Endothelial cell of umbilical vein (primary cell): ENCODE measurements at regions not wholly inside any gene's neighbourhood (a gene's known extent, or its start where the extent isn't known, plus 50 kb on each side); places are given as distances from the start of the nearest gene placed in this dataset.

ENCODE experiments used
- BruUV-seq: library from RNA; stranded (reverse); fragments of 400-500 nt; replicated peaks from 2 replicates; lab custom pipeline; 2021; lab: Mats Ljungman, UMichigan
- CTCF ChIA-PET: fragments of 300-600, 350-600 bp; sonication (Branson Sonifier 250); formaldehyde crosslinking; loops from one replicate; lab custom pipeline; 2021; ENCODE audit warnings: antibody characterized with exemption, inconsistent platforms; lab: Charles Lee
- POLR2A ChIA-PET: fragments of 300-600, 350-600 bp; sonication (Branson Sonifier 250); formaldehyde crosslinking; loops from one replicate; lab custom pipeline; 2021; ENCODE audit warnings: antibody characterized with exemption, inconsistent platforms; lab: Charles Lee
- DNase-seq: peaks from one replicate; pipeline ENCODE4 v3.0.0-alpha.2; 2011; ENCODE audit warnings: low read depth, low spot score
- FAIRE-seq: peaks from 2 replicates; lab custom pipeline; 2011; peaks lifted over from hg19 to GRCh38; lab: Jason Lieb, UNC
- H2AFZ ChIP-seq: 2 replicates; pipeline ENCODE4 v1.6.0; 2012; ENCODE audit warnings: low read depth, low read length, control low read depth, inconsistent platforms
- H3K27ac ChIP-seq: 2 replicates; pipeline ENCODE4 v1.5.1; 2011; ENCODE audit warnings: low read depth, mild to moderate bottlenecking, control low read depth, low read length, moderate library complexity; ENCODE audit not compliant: insufficient read depth
- H3K27me3 ChIP-seq, 2 experiments: 2 replicates each; pipeline versions ENCODE4 v1.6.0 to v1.6.1; 2011; ENCODE audit warnings: low read length in 2 of 2, mixed read lengths in 1 of 2; ENCODE audit not compliant: control insufficient read depth in 2 of 2, insufficient read depth in 2 of 2
- H3K36me3 ChIP-seq, 2 experiments: 2 replicates in 1 of 2; 3 replicates in 1 of 2; pipeline ENCODE4 v1.5.1; 2011; ENCODE audit warnings: low read length in 2 of 2, mild to moderate bottlenecking in 1 of 2, moderate library complexity in 1 of 2; ENCODE audit not compliant: control insufficient read depth in 2 of 2, insufficient read depth in 2 of 2; ENCODE audit errors: extremely low read depth in 1 of 2
- H3K4me1 ChIP-seq: 3 replicates; pipeline ENCODE4 v1.5.1; 2011; ENCODE audit warnings: mild to moderate bottlenecking, low read length; ENCODE audit not compliant: control insufficient read depth, insufficient read depth; ENCODE audit errors: extremely low read depth
- H3K4me2 ChIP-seq: 2 replicates; pipeline ENCODE4 v1.6.1; 2011; ENCODE audit warnings: low read length, control low read depth, mixed read lengths; ENCODE audit not compliant: insufficient read depth
- H3K4me3 ChIP-seq, 3 experiments: fragments of 200-600 bp in 1 of 3; sonication (generic), shearing (Covaris generic) in 1 of 3; replicated peaks in 1 of 3; 2 replicates each; pipeline ENCODE4 v1.5.1; 2011 to 2016; ENCODE audit warnings: control low read depth in 3 of 3, low read length in 3 of 3, mild to moderate bottlenecking in 2 of 3, inconsistent platforms in 1 of 3, low read depth in 1 of 3, moderate library complexity in 1 of 3; ENCODE audit not compliant: insufficient read depth in 1 of 3
- H3K79me2 ChIP-seq: 2 replicates; pipeline ENCODE4 v1.6.0; 2012; ENCODE audit warnings: low read length, inconsistent platforms; ENCODE audit not compliant: control insufficient read depth, insufficient read depth
- H3K9ac ChIP-seq: replicated peaks from 2 replicates; pipeline ENCODE3; 2011; ENCODE audit warnings: low read length, control low read depth; ENCODE audit not compliant: insufficient read depth; ENCODE audit errors: extremely low read depth
- H3K9me1 ChIP-seq: replicated peaks from 3 replicates; pipeline ENCODE4 v1.6.0; 2011; ENCODE audit warnings: mild to moderate bottlenecking, low read length; ENCODE audit not compliant: control insufficient read depth, insufficient read depth; ENCODE audit errors: extremely low read depth
- H3K9me3 ChIP-seq: replicated peaks from 2 replicates; pipeline ENCODE4 v1.5.1; 2012; ENCODE audit warnings: low read length, inconsistent platforms; ENCODE audit not compliant: control insufficient read depth, insufficient read depth
- H4K20me1 ChIP-seq: replicated peaks from 2 replicates; pipeline ENCODE3; 2011; ENCODE audit warnings: mild to moderate bottlenecking, low read length; ENCODE audit not compliant: control insufficient read depth, insufficient read depth; ENCODE audit errors: extremely low read depth
- EZH2 ChIP-seq: IDR thresholded peaks from 2 replicates; pipeline ENCODE4 v1.6.1; 2012; ENCODE audit warnings: borderline replicate concordance, low read depth, mild to moderate bottlenecking, moderate library complexity, low read length, inconsistent platforms; ENCODE audit not compliant: severe bottlenecking
- FOS ChIP-seq: IDR thresholded peaks from 2 replicates; pipeline ENCODE4 v1.6.1; 2011; ENCODE audit warnings: mild to moderate bottlenecking, low read length, moderate library complexity, borderline replicate concordance; ENCODE audit not compliant: insufficient read depth
- GATA2 ChIP-seq: IDR thresholded peaks from 2 replicates; pipeline ENCODE4 v1.7.0; 2011; ENCODE audit warnings: low read depth, mild to moderate bottlenecking, moderate library complexity, mixed read lengths, low read length; ENCODE audit not compliant: insufficient read length, insufficient read depth
- JUN ChIP-seq: IDR thresholded peaks from 2 replicates; pipeline ENCODE4 v1.6.1; 2011; ENCODE audit warnings: borderline replicate concordance, low read depth; ENCODE audit not compliant: insufficient read length, insufficient read depth
- MAX ChIP-seq: IDR thresholded peaks from 2 replicates; pipeline ENCODE4 v1.6.1; 2011; ENCODE audit not compliant: insufficient read depth, insufficient read length
- MYC ChIP-seq: IDR thresholded peaks from one replicate; pipeline ENCODE4 v1.6.1; 2011; ENCODE audit warnings: mild to moderate bottlenecking, low read depth, low read length
- POLR2A ChIP-seq: IDR thresholded peaks from 2 replicates; pipeline ENCODE4 v1.6.1; 2012; ENCODE audit warnings: low read depth, mild to moderate bottlenecking, control low read depth, low read length
- POLR2AphosphoS5 ChIP-seq: IDR thresholded peaks from 2 replicates; pipeline ENCODE4 v1.6.1; 2012; ENCODE audit warnings: low read depth, mild to moderate bottlenecking, control low read depth, low read length, moderate library complexity; ENCODE audit not compliant: insufficient read depth
- dilution Hi-C: fragments of 300-500 bp; cut with MboI; formaldehyde crosslinking; loops from one replicate; pipeline ENCODE4 v1.15.0; 2019; ENCODE audit warnings: low sequenced_read_pairs; ENCODE audit not compliant: extremely low pct_ligation_motif_present
- intact Hi-C: fragments of 100-400 bp; cut with micrococcal nuclease; formaldehyde crosslinking; loops from one replicate; pipeline ENCODE4 v1.10.0; 2022

- FAIRE-seq, result no peak
- dilution Hi-C loops, result no loop called here
- Histone ChIP-seq H3K4me2 (no peak overlapping the region), H3K36me3 (no peaks in the 10 kb centered on the region), H4K20me1 (no peaks in the 10 kb centered on the region), H3K27ac (no peak overlapping the region), H3K4me1 (no peaks in the 10 kb centered on the region), H3K27me3 (no peaks in the 10 kb centered on the region), H3K9me3 (no peaks in the 10 kb centered on the region), H3K4me3 (no peak overlapping the region), H3K79me2 (no peaks in the 10 kb centered on the region), H2AFZ (no peak overlapping the region), H3K9ac (no peak overlapping the region), H3K9me1 (no peaks in the 10 kb centered on the region)
- DNase-seq, result no peak
- intact Hi-C loops, result no loop called here
- POLR2A ChIA-PET, result no interaction called here
- no TSS peak for BruUV-seq
- TF ChIP-seq EZH2 (no peak), POLR2AphosphoS5 (no peak), POLR2A (no peak), MAX (no peak), MYC (no peak)
- CTCF ChIA-PET, result interaction anchor here (1.4 kb wide), 1 partner anchor 11 kb away, joined by 3 read pairs; no protein-coding TSS in a partner anchor
These were observed 62.2 kb upstream of the SOX4 start for GRCh38 chr6:21531393-21531792.

- no peaks in the 10 kb centered on the region for H3K79me2 ChIP-seq
- H4K20me1 ChIP-seq, result no peaks in the 10 kb centered on the region
- H3K9me1 ChIP-seq, result no peaks in the 10 kb centered on the region
- dilution Hi-C loops (no loop called here), intact Hi-C loops (no loop called here)
- TF ChIP-seq MYC (no peak), EZH2 (no peak), JUN (no peak), GATA2 (no peak), POLR2A (no peak), FOS (no peak), MAX (no peak), POLR2AphosphoS5 (no peak)
- FAIRE-seq (no peak), DNase-seq (no peak)
- no peak overlapping the region for H3K4me3 ChIP-seq
- H3K4me1 ChIP-seq, result no peaks in the 10 kb centered on the region
- H3K36me3 ChIP-seq, result no peaks in the 10 kb centered on the region
- peaks cover 0 to 1% of the 10 kb centered on the region in 2 experiments for H3K27me3 ChIP-seq
- H3K27ac ChIP-seq, result no peak overlapping the region
- ChIA-PET POLR2A (no interaction called here), CTCF (no interaction called here)
- no peaks in the 10 kb centered on the region for H3K9me3 ChIP-seq
- H2AFZ ChIP-seq, result no peak overlapping the region
- H3K4me2 ChIP-seq, result no peak overlapping the region
- no TSS peak for BruUV-seq
- no peak overlapping the region for H3K9ac ChIP-seq
These were observed 59.9 kb upstream of the SOX4 start for GRCh38 chr6:21533678-21534077.
